Progenitor cell of endocrine pancreas (in vitro differentiated cells): ENCODE measurements at regions not wholly inside any gene's neighbourhood (a gene's known extent, or its start where the extent isn't known, plus 50 kb on each side); places are given as distances from the start of the nearest gene placed in this dataset.
"Not testable (repeated sequence)": the region's sequence is repeated elsewhere in the genome, so short reads cannot be mapped to it uniquely, and the experiment has no call there.

ENCODE experiments used
- DNase-seq: peaks from one replicate; pipeline ENCODE4 v3.0.0; 2021; ENCODE audit warnings: low spot score; ENCODE audit not compliant: unreplicated experiment
- H3K27ac Mint-ChIP-seq: 2 replicates; pipeline ENCODE4 v1.8.0; 2021; ENCODE audit warnings: mild to moderate bottlenecking, moderate library complexity, mixed read lengths
- H3K27me3 Mint-ChIP-seq: 2 replicates; pipeline ENCODE4 v1.8.0; 2021; ENCODE audit warnings: mixed read lengths
- H3K36me3 Mint-ChIP-seq: 2 replicates; pipeline ENCODE4 v1.8.0; 2022; ENCODE audit warnings: mixed read lengths; ENCODE audit not compliant: insufficient read depth
- H3K4me1 Mint-ChIP-seq: 2 replicates; pipeline ENCODE4 v1.8.0; 2021; ENCODE audit warnings: low read depth, mixed read lengths
- H3K4me3 Mint-ChIP-seq: 2 replicates; pipeline ENCODE4 v1.8.0; 2021; ENCODE audit warnings: low read depth, mild to moderate bottlenecking, moderate library complexity, mixed read lengths
- H3K9me3 Mint-ChIP-seq: 2 replicates; pipeline ENCODE4 v1.8.0; 2021; ENCODE audit warnings: low read depth, mixed read lengths
- TF ChIP-seq, protein P1 (sequence below): fragments of 200-600 bp; sonication (generic); IDR thresholded peaks from one replicate; pipeline ENCODE4 v1.5.0; 2021; ENCODE audit warnings: antibody characterized with exemption, mild to moderate bottlenecking; ENCODE audit not compliant: unreplicated experiment

- Mint-ChIP-seq H3K27ac (no peak overlapping the region), H3K4me3 (no peak overlapping the region), H3K9me3 (peaks cover 6% of the 10 kb centered on the region), H3K36me3 (no peaks in the 10 kb centered on the region), H3K4me1 (no peaks in the 10 kb centered on the region), H3K27me3 (no peaks in the 10 kb centered on the region)
- TF ChIP-seq, protein P1, sequence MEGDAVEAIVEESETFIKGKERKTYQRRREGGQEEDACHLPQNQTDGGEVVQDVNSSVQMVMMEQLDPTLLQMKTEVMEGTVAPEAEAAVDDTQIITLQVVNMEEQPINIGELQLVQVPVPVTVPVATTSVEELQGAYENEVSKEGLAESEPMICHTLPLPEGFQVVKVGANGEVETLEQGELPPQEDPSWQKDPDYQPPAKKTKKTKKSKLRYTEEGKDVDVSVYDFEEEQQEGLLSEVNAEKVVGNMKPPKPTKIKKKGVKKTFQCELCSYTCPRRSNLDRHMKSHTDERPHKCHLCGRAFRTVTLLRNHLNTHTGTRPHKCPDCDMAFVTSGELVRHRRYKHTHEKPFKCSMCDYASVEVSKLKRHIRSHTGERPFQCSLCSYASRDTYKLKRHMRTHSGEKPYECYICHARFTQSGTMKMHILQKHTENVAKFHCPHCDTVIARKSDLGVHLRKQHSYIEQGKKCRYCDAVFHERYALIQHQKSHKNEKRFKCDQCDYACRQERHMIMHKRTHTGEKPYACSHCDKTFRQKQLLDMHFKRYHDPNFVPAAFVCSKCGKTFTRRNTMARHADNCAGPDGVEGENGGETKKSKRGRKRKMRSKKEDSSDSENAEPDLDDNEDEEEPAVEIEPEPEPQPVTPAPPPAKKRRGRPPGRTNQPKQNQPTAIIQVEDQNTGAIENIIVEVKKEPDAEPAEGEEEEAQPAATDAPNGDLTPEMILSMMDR, result no peak
- no peak for DNase-seq
Measured at GRCh38 chr21:9759972-9760371, 761.4 kb upstream of the TPTE start.

GRCh38 chr21:9760398-9761074 lies 760.8 kb upstream of the TPTE start:
- Mint-ChIP-seq H3K9me3 (peaks cover 5% of the 10 kb centered on the region), H3K4me3 (no peak overlapping the region), H3K27me3 (no peaks in the 10 kb centered on the region), H3K27ac (no peak overlapping the region), H3K36me3 (no peaks in the 10 kb centered on the region), H3K4me1 (no peaks in the 10 kb centered on the region)
- TF ChIP-seq, protein P1, result no peak
- no peak for DNase-seq

DNA sequence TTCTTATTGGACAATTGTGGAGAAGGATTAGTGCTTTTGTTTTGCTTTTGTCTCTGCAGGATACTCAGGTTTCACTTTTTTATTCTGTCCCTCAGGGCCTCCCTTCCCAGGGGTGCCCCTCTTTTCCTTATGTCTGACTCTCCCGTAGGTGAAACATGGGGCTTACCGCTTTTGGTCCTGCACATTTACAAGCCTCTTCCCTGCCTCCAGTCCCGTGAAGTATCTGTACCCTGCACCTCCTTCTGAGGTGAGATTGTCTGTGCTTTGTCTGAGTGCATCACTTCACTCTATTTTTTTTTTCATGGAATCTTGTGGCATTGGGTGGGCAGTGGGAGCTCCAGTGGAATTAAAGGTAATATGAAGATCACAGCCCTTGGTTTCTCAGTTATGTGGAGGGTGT lies 758.1 kb upstream of the TPTE start:
- H3K9me3 Mint-ChIP-seq, result no peaks in the 10 kb centered on the region
- H3K4me3 Mint-ChIP-seq, result no peak overlapping the region
- H3K27me3 Mint-ChIP-seq, result no peaks in the 10 kb centered on the region
- no peak for DNase-seq
- TF ChIP-seq, protein P1, result no peak
- H3K36me3 Mint-ChIP-seq, result no peaks in the 10 kb centered on the region
- no peak overlapping the region for H3K27ac Mint-ChIP-seq
- H3K4me1 Mint-ChIP-seq, result no peaks in the 10 kb centered on the region

DNA sequence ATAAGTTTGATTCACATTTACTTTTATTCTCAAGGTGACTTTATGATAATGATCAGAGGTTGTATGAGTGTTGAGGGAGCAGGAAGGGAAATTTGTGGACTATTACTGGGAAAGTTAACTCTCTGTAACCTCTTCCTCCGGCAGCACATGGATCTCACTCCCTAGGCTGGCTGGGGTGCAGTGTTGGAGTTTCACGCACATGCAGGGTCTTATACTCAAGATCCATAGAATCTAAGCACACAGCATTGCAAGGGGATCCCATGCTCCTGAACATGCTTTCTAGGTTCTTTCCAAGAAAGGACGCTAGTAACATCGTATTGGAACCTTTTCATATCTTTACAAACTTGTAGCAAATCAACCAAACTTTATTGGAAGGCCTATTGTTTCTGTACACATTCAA lies 757.6 kb upstream of the TPTE start:
- Mint-ChIP-seq H3K9me3 (no peaks in the 10 kb centered on the region), H3K4me1 (no peaks in the 10 kb centered on the region), H3K27ac (no peak overlapping the region), H3K36me3 (no peaks in the 10 kb centered on the region), H3K27me3 (no peaks in the 10 kb centered on the region), H3K4me3 (no peak overlapping the region)
- no peak for DNase-seq
- TF ChIP-seq, protein P1, result no peak

DNA sequence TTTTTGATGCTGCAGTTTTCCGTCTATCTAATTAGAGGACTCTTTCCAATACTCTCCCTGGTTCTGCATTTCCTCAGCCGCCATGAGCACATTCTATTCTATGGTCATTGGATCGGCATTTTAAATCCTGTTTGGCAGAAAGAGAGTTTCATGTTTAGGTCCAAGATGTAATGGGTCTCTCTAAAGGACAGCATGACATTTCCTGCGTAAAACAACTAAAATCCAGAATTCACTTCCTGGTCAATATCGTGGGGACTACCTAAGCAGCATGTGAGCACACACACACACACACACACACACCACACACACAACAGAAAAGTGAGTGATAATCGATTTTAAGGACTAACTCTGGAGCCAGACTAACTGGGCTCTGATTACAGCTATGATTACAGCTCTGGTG lies 757.1 kb upstream of the TPTE start:
- H3K4me1 Mint-ChIP-seq, H3K9me3 Mint-ChIP-seq, H3K36me3 Mint-ChIP-seq, DNase-seq, H3K4me3 Mint-ChIP-seq, H3K27ac Mint-ChIP-seq, H3K27me3 Mint-ChIP-seq: not testable (repeated sequence)

- H3K36me3 Mint-ChIP-seq, H3K27me3 Mint-ChIP-seq, DNase-seq, H3K4me3 Mint-ChIP-seq, H3K4me1 Mint-ChIP-seq, H3K27ac Mint-ChIP-seq, H3K9me3 Mint-ChIP-seq: not testable (repeated sequence)
Measured at GRCh38 chr21:9765538-9765937, 755.8 kb upstream of the TPTE start.

DNA sequence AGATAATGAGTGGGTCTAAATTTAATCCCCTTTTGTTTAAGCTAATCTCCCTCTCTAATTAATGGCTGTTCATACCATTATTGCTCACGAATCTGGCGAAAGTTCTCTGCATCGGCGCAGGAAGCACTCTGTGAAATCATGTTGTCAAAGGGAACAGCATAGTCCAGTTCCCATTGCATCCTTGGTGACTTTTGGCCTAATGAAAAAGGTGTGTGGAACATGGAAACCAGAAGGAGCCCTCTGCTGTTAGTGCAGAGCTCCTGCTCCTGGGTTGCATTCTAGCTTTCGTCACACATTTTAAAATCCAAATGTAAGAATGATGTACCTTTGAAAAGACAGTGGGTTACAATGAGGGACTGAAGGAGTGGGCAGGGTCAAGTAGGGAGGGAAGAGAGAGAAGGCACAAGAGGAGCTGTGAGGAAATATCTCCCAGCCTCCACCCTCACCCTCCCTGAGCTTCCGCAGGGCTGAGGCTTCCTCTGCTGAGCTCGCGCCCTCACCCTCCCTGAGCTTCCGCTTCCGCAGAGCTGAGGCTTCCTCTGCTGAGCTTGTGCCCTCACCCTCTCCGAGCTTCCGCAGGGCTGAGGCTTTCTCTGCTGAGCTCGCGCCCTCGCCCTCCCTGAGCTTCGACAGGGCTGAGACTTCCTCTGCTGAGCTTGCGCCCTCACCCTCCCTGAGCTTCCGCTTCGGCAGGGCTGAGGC lies 754.3 kb upstream of the TPTE start:
- H3K9me3 Mint-ChIP-seq, H3K4me3 Mint-ChIP-seq, H3K36me3 Mint-ChIP-seq, H3K27ac Mint-ChIP-seq, H3K4me1 Mint-ChIP-seq, DNase-seq, H3K27me3 Mint-ChIP-seq: not testable (repeated sequence)
